ENCODE measurements at regions not wholly inside any gene's neighbourhood (a gene's known extent, or its start where the extent isn't known, plus 50 kb on each side); places are given as distances from the start of the nearest gene placed in this dataset.

- H3K27me3 Mint-ChIP-seq (ENCODE audit: low read depth) = no peaks in the 10 kb centered on the region
- peaks cover 8% of the 10 kb centered on the region for H3K9me3 Mint-ChIP-seq
- H3K4me3 Mint-ChIP-seq = no peak overlapping the region
- H3K36me3 Mint-ChIP-seq (ENCODE audit: low read depth) = peaks cover 4% of the 10 kb centered on the region
- TF ChIP-seq, protein P1, sequence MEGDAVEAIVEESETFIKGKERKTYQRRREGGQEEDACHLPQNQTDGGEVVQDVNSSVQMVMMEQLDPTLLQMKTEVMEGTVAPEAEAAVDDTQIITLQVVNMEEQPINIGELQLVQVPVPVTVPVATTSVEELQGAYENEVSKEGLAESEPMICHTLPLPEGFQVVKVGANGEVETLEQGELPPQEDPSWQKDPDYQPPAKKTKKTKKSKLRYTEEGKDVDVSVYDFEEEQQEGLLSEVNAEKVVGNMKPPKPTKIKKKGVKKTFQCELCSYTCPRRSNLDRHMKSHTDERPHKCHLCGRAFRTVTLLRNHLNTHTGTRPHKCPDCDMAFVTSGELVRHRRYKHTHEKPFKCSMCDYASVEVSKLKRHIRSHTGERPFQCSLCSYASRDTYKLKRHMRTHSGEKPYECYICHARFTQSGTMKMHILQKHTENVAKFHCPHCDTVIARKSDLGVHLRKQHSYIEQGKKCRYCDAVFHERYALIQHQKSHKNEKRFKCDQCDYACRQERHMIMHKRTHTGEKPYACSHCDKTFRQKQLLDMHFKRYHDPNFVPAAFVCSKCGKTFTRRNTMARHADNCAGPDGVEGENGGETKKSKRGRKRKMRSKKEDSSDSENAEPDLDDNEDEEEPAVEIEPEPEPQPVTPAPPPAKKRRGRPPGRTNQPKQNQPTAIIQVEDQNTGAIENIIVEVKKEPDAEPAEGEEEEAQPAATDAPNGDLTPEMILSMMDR (conservative IDR thresholded peaks at IDR 0.05) = no peak
- H3K27ac Mint-ChIP-seq (ENCODE audit: unreplicated experiment) = no peak overlapping the region
- no peaks in the 10 kb centered on the region for H3K4me1 Mint-ChIP-seq
- DNase-seq (ENCODE audit: low read depth, low spot score) = no peak
Observed at GRCh38 chr2:180328795-180329422, 321.8 kb upstream of the CWC22 start.

DNA sequence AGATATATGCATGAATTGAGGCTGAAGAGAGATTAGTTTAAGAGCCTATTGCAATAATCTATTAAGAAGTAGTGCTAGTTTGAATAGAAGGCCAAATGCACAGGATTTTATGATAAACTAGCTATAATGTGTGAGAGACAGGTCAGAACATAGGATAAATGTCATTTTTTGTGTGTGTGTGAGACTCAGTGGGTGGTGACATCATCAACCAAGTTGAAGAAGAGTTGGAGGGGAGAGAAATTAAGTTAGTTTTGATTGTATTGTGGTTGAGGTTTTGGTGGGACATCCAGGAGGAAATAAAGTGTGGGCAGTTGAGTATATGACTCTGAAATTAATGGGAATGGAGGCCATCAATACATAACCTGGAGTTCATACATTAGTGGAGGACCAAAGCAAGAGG lies 320.1 kb upstream of the CWC22 start:
- Mint-ChIP-seq H3K27me3 (ENCODE audit: low read depth) (no peaks in the 10 kb centered on the region), H3K9me3 (peaks cover 5% of the 10 kb centered on the region), H3K36me3 (ENCODE audit: low read depth) (peaks cover 4% of the 10 kb centered on the region), H3K4me3 (no peak overlapping the region), H3K4me1 (no peaks in the 10 kb centered on the region), H3K27ac (ENCODE audit: unreplicated experiment) (no peak overlapping the region)
- DNase-seq (ENCODE audit: low read depth, low spot score) = no peak
- TF ChIP-seq, protein P1 (conservative IDR thresholded peaks at IDR 0.05) = no peak

- Mint-ChIP-seq H3K27ac (ENCODE audit: unreplicated experiment) (no peak overlapping the region), H3K36me3 (ENCODE audit: low read depth) (no peaks in the 10 kb centered on the region), H3K9me3 (peaks cover 3% of the 10 kb centered on the region), H3K4me1 (no peaks in the 10 kb centered on the region), H3K4me3 (no peak overlapping the region), H3K27me3 (ENCODE audit: low read depth) (no peaks in the 10 kb centered on the region)
- no peak for DNase-seq (ENCODE audit: low read depth, low spot score)
- TF ChIP-seq, protein P1 (conservative IDR thresholded peaks at IDR 0.05) = no peak
Observed at GRCh38 chr2:180325416-180326120, 318.5 kb upstream of the CWC22 start.

GRCh38 chr2:180324182-180324581 lies 317.1 kb upstream of the CWC22 start:
- no peak overlapping the region for H3K27ac Mint-ChIP-seq (ENCODE audit: unreplicated experiment)
- DNase-seq (ENCODE audit: low read depth, low spot score) = no peak
- H3K36me3 Mint-ChIP-seq (ENCODE audit: low read depth) = no peaks in the 10 kb centered on the region
- TF ChIP-seq, protein P1 (conservative IDR thresholded peaks at IDR 0.05) = no peak
- H3K9me3 Mint-ChIP-seq = peaks cover 3% of the 10 kb centered on the region
- H3K4me1 Mint-ChIP-seq = no peaks in the 10 kb centered on the region
- no peak overlapping the region for H3K4me3 Mint-ChIP-seq
- H3K27me3 Mint-ChIP-seq (ENCODE audit: low read depth) = no peaks in the 10 kb centered on the region

GRCh38 chr2:180322781-180323180 lies 315.7 kb upstream of the CWC22 start:
- no peaks in the 10 kb centered on the region for H3K4me1 Mint-ChIP-seq
- no peaks in the 10 kb centered on the region for H3K36me3 Mint-ChIP-seq (ENCODE audit: low read depth)
- TF ChIP-seq, protein P1 (conservative IDR thresholded peaks at IDR 0.05) = no peak
- no peak for DNase-seq (ENCODE audit: low read depth, low spot score)
- no peak overlapping the region for H3K27ac Mint-ChIP-seq (ENCODE audit: unreplicated experiment)
- no peaks in the 10 kb centered on the region for H3K27me3 Mint-ChIP-seq (ENCODE audit: low read depth)
- H3K9me3 Mint-ChIP-seq = peaks cover 3% of the 10 kb centered on the region
- no peak overlapping the region for H3K4me3 Mint-ChIP-seq
